Astrocyte of the cerebellum (primary cell): ENCODE measurements at regions not wholly inside any gene's neighbourhood (a gene's known extent, or its start where the extent isn't known, plus 50 kb on each side); places are given as distances from the start of the nearest gene placed in this dataset.

ENCODE experiments used
- DNase-seq: peaks from one replicate; pipeline ENCODE4 v3.0.0-alpha.2; 2011; ENCODE audit warnings: low read depth
- H3K4me3 ChIP-seq: 2 replicates; pipeline ENCODE4 v1.5.1; 2011; ENCODE audit warnings: mild to moderate bottlenecking, low read depth, low read length, moderate library complexity
- in situ Hi-C: cut with HindIII; loops from 2 replicates; pipeline ENCODE4 v1.10.0; 2017; ENCODE audit warnings: low sequenced_read_pairs
- TF ChIP-seq, protein P1 (sequence below): IDR thresholded peaks from 2 replicates; pipeline ENCODE4 v1.5.1; 2012; ENCODE audit warnings: low read length, low read depth, moderate library complexity, mild to moderate bottlenecking; ENCODE audit errors: missing control alignments

DNA sequence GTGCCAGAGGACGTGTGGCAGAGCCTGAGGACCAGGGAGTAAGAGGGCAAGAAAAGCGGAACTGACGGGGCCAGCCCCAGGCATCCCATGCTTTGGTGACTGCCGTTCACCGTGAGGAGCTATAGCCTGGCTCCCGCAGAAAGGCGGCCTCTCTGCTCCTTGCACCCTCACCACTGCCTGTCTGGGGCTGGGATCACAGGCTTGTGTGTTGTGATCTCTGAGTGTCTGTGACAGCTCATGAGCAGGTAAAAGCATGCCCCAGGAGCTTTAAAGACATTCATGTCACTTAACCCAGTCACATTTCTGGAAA, 266.8 kb upstream of the RAB6C start:
- DNase-seq, result no peak
- no peak overlapping the region for H3K4me3 ChIP-seq
- TF ChIP-seq, protein P1, sequence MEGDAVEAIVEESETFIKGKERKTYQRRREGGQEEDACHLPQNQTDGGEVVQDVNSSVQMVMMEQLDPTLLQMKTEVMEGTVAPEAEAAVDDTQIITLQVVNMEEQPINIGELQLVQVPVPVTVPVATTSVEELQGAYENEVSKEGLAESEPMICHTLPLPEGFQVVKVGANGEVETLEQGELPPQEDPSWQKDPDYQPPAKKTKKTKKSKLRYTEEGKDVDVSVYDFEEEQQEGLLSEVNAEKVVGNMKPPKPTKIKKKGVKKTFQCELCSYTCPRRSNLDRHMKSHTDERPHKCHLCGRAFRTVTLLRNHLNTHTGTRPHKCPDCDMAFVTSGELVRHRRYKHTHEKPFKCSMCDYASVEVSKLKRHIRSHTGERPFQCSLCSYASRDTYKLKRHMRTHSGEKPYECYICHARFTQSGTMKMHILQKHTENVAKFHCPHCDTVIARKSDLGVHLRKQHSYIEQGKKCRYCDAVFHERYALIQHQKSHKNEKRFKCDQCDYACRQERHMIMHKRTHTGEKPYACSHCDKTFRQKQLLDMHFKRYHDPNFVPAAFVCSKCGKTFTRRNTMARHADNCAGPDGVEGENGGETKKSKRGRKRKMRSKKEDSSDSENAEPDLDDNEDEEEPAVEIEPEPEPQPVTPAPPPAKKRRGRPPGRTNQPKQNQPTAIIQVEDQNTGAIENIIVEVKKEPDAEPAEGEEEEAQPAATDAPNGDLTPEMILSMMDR, result no peak
- in situ Hi-C loops, result no loop called here

DNA sequence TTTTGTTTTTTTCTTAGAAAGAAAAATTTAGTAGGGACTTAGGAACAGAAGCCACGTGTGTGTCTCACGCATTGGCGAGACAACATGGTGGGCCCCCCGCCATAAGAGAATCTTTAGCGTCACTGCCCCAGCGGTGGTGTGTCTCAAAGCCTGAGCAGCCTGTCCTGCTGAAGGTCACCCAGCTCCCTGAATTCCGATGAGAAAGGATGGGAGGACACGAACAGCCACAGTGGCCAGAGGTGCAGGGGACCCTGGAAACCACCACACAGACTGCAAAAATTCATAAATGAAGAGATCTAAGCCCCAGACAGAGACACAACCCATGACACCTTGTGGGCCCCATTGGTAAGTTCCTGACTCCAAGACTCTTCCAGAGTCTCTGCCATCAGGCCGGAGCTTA, 266.1 kb upstream of the RAB6C start:
- in situ Hi-C loops, result no loop called here

DNA sequence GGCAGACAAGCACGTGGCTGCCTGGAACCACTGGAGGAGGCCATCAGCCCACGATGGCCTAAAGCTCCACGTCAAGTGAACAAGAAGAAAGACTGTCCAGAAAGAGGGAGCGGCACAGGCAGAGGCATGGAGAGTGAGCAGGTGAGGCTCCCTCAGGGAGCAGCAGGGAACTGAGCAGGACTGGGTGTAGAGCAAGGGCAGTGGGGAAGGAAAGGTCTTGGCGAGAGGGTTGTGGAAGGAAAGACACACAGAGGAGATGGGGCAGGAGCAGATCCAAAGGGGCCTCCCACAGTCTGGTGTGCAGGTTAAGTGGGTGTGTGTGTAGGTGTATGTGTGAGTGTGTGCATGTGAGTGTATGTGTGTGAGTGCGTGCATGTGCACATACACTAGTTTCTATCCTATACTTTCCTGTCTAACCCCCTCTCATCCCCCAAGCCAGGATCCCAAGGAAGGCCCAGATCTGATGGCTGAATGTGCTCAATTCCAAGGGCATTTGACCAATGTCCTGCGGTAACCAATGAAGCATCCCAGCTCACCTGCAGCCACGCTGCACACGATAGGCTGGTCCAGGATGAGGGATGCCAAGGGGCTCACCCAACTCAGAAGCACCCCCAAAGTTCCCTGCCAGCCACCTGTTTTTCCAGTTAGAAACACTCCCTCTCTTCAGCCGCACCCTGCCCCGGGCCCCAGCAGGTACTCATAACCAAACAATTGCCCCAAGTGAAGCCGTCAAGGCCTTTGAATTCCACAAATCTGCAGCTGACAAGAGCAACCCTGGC, 262.5 kb upstream of the RAB6C start:
- in situ Hi-C loops, result no loop called here
- TF ChIP-seq, protein P1, result no peak
- DNase-seq, result no peak
- no peak overlapping the region for H3K4me3 ChIP-seq

More for the DNA sequence above, 266.1 kb upstream of the RAB6C start:
- DNase-seq, result no peak
- no peak overlapping the region for H3K4me3 ChIP-seq
- TF ChIP-seq, protein P1, result no peak

DNA sequence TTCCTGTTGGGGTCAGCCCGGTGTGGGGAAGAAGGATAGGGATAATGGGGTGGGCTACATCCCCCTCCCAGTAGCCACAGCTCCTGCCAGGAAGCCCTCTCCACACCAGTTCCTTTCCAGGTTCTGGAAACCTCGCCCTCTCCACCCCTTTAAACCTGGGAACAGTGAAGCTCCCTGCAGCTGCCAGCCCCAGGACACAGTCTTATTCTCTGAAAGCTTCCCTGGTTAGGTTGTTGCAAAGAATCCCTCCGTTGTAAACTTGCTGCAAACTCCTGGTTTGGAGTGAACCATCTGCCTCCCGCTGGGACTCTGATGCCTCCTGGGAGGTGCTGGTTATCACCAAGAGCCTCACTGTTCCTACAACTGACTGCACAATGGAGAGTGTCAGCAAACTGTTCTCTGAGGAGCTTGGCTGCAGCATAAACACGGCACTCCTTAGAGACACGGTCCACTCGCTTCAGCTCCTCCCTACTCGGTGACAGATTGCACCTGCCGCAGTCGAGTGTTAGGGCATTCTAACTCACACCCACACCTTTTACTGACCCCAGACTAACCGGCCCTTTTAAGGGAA, 261.8 kb upstream of the RAB6C start:
- H3K4me3 ChIP-seq, result no peak overlapping the region
- in situ Hi-C loops, result no loop called here
- no peak for DNase-seq

DNA sequence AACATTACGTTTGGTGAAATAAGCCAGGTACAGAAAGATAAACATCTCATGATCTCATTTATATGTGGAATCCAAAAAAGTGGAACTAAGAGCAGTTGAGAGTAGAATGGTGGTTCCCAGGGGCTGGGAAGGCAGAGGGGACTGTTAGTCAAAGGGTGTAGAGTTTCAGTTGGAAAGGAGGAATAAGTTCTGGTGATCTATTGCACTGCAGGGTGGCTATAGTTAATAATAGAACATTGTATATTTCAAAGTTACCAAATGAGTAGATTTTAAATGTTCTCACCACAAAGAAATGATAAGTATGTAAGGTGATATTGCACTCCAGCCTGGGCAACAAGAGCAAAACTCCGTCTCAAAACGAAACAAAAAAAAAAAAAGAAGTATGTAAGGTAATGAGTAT, 260.1 kb upstream of the RAB6C start:
- DNase-seq, result no peak
- in situ Hi-C loops, result no loop called here
- no peak overlapping the region for H3K4me3 ChIP-seq
- TF ChIP-seq, protein P1, result no peak

More for the DNA sequence above, 261.8 kb upstream of the RAB6C start:
- TF ChIP-seq, protein P1, result no peak

DNA sequence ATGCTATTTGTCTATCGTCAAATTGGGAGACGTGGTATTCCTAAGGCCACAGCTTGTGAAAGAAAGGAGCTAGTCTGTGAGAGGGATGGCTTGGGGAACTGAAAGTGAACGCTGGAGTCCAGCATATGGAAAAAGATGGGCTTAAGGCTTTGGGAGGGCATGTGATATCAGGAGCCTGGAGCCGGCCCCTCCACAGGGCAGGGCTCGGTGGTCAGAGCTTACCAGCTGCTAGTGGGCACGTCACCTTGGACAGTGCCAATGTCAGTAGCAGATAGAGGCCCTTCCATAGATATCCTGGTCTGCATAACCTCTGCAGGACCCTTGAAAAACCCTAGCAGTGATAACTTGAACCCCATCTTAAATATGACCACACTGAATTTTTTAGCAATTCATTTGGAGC, 259.1 kb upstream of the RAB6C start:
- in situ Hi-C loops, result no loop called here
- H3K4me3 ChIP-seq, result no peak overlapping the region
- no peak for DNase-seq
- TF ChIP-seq, protein P1, result no peak
